Embryonic facial prominence (tissue), 1 donor: ENCODE measurements at regions not wholly inside any gene's neighbourhood (a gene's known extent, or its start where the extent isn't known, plus 50 kb on each side); places are given as distances from the start of the nearest gene placed in this dataset.
"Not testable (repeated sequence)": the region's sequence is repeated elsewhere in the genome, so short reads cannot be mapped to it uniquely, and the experiment has no call there.

Source experiments
- DNase-seq: peaks from one replicate; pipeline ENCODE4 v3.0.0-alpha.2; 2016; ENCODE audit errors: extremely low spot score

DNA sequence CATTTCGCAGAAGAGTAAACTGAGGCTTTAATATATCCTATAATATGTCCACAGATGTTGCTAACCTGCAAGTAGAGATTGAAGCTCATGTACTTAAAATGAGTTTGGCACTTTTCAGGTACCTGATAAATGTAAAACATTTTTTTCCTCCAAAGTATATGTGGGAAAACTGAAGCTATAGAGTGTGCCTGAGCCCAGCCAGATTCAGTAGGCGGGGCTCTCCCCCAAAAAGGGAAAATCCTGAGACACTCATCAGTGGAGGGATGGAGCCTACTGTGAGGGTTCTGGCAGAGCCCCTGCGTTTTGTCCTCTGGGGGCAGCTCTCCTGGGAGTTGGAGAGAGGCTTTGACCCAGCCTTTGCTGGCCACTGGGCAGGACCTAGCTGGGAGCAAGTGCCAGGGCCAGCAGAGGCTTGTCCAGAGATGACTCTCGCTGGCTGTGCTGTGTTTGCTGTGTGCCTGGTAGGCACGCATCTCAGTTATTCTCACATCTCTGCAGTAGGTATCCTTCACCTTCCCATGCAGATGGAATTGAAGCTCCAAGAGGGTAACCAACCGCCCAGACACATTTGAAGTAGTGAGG, 81.1 kb upstream of the SPRY4 start:
- no peak for DNase-seq

DNA sequence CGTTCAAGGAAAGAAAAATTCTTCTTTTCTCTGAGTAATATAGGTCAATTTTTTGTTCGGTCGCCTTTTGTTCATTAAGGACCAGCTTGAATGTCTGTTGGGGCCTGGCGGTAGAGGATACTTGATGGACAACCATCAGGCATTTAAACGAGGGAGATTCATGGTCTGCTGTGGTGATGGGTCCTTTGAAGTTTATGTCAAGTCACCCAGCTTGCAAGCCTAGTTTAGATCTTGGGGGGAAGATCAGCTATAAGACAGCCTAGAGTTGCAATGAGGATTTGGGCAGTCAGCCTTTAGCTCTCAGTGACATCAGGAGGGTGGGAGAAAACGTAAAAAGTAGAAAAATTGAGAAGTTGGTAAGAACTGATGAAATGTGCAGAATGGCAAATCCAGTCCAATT, 80.2 kb upstream of the SPRY4 start:
- DNase-seq: no peak

DNA sequence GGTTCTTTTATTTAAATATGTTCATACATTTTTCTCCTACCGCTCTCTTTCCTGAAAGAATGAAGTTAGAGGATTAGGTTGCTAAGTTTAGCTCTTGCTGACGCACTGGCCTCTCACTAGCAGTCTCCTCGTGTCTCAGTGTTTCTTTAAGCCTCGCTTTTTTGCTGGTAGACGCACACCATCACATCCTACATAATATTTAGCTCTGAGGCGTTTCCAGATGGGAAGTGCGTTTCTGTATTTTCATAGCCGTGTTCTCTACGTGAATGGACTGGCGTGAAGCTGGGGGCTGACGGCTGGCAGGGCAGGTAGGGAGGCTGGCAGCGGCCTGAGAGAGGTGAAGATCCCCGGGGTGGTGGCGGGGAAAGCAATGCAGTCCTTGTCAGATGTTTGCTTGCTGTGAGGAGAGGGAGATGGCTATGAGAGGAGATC, 79.2 kb upstream of the SPRY4 start:
- DNase-seq: peak; percentile 77

DNA sequence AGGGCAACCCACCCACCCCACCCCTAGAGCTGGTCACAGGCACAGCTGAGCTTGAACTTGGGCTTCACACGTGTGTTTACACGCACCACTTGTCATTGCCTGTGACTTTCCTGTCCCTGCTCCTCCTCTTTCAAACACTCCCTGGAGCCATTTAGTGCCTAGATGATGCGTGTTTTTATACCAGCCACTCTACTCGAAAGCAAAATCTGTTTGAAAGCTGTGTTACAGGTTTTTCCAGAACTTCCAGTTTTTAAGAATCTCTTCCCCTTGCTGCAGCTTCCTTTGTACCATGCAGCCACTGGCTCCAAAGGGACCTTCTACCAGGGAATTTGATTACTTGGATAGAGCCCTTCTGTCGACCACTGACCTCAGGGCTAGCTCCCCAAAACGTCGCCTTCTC, 78.8 kb upstream of the SPRY4 start:
- peak; percentile 54 for DNase-seq

DNA sequence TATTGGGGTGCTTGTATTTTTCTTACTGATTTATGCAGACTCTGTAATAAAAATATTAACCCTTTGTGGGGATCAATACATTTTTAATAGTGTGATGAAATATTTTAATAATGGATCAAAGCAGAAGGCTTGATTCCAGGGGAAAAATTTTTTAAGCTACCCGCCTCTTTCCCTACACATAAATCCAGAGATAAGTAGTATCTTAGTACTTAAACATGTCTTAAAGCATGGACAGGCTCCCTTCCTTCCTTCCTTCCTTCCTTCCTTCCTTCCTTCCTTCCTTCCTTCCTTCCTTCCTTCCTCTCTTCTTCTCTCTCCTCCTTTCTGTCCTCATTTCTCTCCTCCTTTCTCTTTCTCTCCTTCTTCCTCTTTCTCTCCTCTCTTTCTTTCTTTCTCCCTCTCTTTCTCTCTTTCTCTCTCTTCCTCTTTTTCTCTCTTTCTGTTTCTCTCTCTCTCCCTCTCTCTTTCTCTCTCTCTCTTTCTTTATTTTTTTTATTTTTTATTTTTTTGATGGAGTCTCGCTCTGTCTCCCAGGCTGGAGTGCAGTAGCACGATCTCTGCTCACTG, 78.0 kb upstream of the SPRY4 start:
- DNase-seq: no peak

DNA sequence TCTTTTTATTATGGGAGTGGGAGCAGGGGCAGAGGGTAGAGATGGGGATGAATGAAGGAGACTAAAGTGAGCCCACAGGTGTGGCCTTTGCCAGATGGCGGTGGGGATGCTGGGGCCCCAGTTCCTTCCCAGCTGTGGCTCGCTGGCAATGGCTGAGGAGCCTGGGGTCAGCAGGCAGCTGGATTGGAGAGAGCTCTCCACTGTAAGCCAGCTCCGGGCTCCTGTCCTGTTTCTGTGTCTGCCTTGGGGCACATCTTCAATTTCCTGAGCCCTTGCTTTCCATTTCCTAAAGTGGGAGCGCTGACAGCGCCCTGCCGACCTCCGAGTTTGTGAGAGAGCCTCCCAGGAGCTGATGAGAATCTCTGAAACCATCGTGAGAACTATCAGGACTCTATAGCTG, 75.6 kb upstream of the SPRY4 start:
- no peak for DNase-seq

DNA sequence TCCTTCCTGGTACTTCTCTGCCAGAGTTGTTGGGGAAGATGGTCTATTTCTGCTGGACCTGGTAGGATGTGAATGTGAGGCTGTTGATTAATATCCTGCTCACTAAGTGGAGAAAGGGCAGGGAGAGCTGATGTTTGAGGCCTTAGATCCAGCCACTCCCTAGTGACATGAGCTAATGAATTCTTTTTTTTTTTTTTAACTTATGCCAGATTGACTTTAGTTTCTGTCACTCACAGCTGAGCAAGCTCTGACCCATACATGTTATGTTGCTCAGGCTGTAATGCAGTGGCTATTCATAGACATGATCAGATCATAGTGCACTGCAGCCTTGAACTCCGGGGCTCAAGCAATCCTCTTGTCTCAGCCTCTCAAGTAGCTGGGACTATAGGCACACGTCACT, 75.1 kb upstream of the SPRY4 start:
- DNase-seq: no peak

DNA sequence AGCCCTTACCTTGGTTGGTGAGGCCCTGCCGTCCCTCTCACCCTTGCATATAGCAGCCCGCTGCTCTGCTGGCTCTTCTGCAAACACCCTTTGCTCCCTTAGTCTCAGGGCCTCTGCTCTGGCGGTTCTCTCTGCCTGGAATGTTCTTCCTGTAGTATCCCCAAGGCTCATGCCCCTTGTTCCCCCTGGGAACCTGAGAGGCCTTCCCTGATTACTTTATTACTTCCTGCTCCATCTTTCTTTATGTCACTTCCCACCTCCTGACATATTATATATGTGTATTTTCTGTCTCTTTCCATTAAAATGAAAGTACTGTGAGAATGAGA, 73.9 kb upstream of the SPRY4 start:
- no peak for DNase-seq

DNA sequence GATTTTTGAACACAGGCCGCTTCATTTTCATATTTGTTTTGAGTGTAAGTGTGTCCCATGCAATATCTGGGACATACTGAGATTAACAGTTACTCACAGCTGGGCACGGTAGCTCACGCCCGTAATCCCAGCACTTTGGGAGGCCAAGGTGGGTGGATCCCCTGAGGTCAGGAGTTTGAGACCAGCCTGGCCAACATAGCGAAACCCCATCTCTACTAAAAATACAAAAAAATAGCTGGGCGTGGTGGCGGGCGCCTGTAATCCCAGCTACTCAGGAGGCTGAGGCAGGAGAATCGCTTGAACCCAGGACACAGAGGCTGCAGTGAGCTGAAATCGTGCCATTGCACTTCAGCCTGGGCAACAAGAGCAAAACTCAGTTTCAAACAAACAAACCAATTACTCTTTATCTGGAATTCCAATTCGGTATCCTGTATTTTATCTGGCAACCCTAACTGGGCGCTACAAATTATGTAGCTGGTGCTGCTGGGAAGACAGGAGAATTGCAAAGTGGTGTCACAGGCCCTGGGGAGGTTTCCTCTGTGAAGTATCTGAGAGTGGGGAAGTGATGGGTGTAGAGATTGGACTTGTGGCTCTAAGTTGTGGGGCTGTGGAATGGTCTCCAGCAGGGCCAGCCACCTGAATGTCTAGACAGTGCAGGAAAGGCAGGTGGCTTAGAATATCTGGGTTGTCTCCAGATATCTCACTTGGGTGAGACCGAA, 73.3 kb upstream of the SPRY4 start:
- not testable (repeated sequence) for DNase-seq

DNA sequence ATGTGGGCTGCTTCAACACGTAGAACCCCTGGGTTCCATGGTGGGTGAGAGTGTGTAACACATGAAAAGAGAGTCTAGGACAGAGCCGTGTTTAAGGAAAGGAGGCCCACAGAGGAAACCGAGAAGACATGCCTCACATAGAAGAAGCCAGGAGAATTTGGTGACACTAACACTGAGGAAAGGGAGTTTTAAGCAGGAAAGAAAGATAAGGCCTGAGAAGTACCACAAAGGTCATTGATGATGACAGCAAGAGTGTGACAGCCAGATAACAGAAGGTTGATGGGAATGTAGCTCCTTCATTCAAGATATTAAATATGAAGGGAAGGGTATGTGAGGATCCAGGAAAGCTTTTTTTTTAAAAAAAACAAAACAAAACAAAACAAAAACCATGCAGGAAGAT, 72.4 kb upstream of the SPRY4 start:
- DNase-seq: no peak

DNA sequence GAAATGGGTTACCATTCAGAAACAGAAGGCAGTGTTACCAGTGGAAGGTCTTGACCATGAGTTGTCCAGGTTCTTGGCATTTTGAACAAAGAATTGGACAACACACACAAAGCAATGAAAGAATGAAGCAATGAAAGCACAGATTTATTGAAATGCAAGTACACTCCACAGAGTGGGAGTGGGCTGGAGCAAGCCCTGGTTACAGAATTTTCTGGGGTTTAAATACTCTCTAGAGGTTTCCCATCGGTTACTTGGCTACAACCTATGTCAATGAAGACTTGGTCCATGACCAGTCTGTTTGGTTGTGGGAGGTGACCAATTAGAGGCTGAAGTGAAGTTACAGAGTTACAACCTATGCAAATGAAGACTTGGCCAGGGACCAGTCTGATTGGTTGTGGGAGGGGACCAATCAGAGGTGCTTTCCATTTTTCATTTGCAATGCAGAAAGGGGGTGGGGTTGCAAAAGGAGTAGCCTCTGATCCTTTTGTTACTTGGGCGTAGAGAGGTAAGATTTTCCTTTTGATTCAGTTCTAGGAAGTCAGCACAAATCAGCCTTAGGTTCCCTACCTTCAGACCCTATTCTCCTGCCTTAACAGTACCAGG, 71.7 kb upstream of the SPRY4 start:
- no peak for DNase-seq

DNA sequence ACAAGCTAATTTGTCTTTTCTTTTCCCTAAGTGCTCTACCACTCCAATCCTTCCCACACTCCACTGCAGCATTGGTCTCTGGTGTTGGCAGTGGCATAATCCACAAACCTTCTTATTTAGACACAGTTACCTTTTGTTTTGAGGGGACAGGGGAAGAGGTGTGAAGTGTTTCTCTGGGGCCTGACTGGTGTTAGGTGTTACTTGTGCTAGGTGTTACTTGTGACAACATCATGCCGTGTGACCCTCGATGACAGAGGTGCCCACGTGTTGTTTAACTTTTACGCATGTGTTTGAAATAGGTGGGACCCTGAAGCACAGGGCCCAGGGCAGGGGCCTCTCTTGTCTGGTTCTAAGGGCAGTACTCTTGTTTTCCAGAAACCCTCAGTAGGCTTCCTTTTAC, 70.5 kb upstream of the SPRY4 start:
- DNase-seq: no peak

DNA sequence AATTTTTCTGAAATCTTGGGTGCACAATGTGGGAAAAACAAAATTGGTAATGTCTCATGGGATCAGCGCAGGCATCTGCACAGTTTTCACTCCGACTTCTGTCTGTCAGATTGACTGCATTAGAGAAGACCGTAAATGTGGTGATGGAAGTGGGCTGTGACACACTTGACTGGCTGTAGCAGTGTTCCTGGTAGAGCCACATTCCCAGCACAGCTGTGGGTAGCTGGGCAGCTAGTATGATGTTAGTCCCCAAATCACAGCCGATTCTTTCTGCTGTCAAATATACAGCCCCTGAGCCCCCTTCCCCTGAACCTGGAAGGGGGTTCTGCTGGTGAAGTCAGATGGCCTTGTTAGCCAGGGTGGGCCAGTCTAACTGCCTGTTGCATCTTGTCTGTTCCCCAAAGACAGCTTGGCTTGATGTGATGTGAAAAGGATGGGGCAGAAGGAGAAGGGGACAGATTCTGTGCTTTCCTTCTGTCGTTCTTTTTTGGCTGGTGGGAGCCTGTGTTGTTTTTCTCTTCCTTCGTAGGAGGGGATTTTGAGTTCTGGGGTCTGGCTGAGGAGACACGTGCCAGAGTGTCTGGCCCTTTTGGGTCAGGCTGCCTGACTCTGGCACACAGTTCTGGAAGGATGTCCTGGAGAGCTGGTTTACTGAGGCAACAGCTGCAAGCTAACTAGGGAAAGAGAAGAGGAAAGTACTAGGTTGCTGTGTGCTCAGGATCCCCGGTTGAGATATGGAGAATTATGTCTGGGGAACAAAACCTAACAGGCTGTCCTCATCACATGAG, 66.4 kb upstream of the SPRY4 start:
- DNase-seq: no peak

DNA sequence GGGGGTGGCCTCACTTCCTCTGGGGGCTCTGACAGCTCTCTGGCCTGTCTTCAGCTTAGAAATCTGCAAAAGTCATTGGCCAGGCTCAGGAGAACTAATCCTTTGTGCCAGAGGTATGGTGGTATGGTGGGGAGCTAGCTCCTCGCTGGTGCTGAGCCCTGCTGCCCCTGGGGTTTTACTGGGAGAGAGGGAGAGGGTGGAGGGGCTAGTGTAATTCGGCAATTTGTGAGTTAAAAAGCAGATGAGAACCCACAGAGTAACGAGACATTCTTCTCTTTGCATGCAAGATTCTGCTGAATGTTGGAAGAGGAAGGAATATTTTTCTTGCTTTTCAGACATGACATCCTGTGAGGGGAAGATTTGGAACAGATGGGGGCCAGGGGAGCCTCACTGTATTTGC, 65.5 kb upstream of the SPRY4 start:
- DNase-seq: no peak

DNA sequence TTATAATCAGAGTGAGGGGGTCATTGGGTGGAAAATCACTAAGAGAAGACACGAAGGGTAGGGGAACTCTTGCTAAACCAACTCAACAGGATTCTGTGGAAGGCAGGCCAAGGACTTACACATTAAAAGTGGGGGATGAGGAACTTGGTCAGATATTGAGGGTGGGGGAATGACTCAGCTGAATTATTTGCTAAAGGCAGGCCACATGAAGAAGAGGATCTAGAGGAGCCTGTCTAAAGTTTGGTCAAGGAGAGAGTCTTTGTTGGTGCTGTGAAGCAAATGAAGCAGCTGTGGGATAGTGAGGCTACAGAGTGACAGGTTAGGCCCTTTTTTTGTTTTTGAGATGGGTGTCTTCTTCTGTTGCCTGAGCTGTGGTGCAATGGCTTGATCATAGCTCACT, 63.9 kb upstream of the SPRY4 start:
- no peak for DNase-seq

DNA sequence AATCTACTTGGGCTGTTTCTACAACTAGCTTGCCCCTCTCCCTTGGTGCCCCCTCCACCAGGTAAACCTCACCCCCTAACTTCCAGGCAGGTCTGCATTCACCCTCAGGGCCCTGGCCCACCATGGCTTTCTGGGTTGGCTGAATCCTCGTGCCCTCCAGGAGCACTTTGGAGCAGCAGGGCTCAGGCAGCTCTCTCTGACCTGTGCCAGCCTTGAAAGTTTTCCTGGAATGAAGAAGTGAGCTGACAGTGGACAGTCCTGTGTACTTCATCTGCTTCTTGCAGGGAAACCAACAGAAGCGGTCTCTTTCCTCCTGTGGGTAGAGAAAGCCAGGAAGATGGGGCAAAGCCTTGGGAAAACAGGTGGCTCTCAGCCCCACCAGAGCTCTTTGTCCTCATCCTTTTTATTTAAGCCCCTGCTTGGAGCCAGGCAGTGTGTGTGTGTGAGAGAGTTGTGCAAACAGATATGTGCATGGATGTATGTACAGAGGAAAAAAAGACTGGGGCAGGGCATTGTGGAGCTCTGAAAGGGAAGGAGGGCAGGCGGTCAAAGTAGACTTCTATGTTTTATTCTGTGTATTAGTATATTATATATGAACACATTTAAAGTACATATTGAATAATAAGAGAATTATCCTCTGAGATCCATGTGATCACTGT, 62.3 kb upstream of the SPRY4 start:
- DNase-seq: no peak

DNA sequence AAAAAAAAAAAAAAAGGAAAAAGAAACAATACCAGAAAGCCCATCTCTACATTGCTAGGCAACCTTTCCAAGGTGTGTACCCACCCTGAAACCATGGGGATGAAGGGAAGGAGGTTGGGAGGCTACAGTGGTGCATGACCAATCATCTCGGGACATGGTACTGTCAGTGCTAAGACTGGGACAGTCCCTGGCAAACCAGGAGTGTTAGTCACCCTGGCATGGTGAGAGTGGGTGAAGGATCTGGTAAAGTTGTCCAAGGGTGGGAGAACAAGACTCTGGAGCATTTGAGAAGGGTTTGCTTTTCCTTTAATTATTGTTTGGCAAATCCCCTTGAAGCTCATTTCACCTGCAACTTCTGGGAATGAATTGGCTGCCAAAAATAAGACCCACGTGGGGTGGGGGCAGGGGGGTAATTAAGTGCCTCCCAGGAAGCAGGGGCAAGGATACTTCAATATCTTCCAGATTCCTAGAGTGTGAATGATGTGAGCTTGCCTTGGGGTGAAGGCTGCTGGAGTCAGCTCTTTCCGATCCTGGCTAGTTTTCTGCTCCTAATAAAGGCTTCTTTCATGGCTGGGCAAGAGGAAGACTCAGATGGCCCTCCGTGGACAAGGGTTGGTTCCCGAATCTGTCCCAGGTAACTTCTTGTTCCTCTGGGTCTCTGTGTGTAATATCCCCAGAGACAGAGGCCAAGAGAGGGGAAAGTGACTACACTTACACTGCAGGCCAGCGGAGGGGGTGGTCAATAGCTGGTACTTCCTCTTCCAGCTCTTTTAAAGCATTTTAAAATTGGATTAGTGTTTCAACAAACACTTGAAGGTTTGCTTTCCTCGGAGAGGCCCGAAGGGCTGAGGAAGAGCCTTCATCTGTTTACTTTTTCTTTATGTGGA, 61.6 kb upstream of the SPRY4 start:
- DNase-seq: no peak

DNA sequence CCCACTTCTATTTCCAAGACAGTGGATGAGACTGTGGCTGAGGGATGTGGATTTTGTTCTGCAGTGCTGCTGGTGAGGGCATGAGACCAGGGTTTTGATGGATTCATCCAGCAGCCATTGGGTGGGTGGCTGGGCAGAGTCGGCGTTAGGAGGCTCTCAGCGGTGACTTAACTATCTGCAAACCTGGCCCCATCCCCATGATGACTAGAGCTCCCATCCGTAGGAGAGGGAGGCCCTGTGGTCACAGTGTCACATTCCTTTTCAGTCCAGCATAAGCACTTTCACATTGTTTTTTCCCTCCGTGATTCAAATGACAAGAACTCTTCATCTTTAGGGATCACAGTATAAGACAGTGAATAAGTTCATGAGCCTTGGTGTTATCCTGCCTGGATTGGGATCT, 60.4 kb upstream of the SPRY4 start:
- no peak for DNase-seq

DNA sequence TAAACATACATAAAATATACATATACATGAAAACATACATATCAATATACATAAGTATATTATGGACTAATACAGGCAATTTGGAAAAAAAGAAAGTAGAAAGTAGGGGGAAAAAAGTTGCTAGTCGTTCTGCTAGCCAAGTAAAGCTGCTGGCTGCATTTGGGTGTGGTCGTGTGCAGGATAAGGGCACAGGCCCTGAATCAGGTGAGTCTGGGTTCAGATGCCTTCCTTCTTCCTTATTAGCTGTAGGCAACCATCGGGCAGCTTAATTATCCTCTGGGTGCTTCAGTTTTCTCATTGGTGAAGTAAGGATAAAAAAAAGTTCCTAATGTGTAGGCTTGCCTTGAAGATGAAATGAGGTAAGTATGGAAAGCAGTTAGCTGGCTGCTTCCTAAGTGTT, 59.2 kb upstream of the SPRY4 start:
- no peak for DNase-seq

DNA sequence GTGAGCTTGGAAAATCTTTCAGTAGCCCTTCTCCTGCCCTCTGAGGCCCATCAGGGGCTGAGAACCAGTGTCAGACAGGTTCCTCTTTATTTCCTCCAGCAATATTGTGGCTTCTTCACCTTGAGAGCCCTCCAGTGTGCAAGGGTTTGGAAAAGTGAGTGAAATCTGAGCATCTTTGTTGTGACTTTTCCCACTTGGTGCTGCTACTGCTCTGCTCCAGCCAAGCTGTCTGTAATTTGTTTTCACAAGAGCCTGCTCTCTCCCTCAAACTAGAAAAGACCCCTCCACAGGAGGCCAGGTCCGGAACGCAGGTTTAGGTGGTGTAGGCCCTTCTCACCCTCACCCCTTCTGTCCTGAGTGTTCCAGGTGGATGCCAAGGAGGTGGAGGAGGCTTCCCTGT, 57.4 kb upstream of the SPRY4 start:
- no peak for DNase-seq
